ENCODE measurements at regions not wholly inside any gene's neighbourhood (a gene's known extent, or its start where the extent isn't known, plus 50 kb on each side); places are given as distances from the start of the nearest gene placed in this dataset.
"Not testable (repeated sequence)": the region's sequence is repeated elsewhere in the genome, so short reads cannot be mapped to it uniquely, and the experiment has no call there.

DNA sequence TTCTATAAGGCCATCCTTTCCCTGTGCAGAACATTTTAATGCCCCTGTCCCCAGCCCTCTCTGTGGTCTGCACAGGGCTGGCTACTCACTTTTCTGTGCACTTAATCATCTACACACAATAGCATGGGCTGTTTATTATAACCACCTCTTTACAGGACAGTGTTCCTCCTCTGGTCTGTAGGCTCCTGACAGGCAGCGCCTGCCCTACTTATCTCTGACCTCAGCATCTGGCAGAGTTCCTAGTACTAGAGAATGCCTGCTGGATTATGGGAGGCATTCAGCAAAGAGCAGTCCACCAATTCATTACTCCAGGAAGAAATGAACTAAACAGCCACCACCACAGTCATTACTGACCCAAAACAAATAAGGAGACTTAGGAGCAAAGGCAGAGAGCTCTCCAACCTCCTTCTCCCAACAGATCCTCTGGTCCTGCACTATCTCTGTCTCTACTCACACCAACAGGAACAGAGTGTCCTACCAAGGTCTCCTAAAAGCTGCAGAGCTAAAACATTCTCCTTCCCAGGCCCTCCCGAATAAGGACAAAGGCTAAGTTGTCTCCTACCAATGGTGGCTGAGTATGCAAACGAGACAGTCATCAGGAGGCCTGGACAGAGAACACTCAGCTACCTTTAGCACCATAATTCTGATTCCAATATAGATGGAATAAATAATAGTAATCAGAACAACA, 279.2 kb downstream of the QDPR start:
- DNase-seq, result no peak

DNA sequence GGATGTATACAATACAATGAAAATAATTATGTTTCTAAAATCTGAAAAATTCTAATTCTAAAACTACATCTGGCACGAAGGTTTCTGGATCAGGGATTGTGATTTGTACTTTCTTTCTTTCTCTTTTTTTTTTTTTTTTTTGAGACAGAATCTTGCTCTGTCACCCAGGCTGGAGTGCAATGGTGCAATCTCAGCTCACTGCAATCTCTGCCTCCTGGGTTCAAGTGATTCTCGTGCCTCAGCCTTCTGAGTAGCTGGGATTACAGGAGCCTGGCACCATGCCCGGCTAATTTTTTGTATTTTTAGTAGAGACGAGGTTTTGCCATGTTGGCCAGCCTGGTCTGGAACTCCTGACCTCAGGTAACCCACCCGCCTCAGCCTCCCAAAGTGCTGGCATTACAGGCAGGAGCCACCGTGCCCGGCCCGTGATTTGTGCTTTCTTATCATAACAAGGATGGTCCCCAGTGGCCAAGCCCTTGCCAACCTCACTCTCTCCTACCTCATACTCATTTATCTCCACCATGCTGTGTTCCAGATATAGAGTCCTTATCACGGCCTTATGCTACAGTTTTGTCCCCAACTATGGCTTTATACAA, 279.9 kb downstream of the QDPR start:
- not testable (repeated sequence) for DNase-seq

DNA sequence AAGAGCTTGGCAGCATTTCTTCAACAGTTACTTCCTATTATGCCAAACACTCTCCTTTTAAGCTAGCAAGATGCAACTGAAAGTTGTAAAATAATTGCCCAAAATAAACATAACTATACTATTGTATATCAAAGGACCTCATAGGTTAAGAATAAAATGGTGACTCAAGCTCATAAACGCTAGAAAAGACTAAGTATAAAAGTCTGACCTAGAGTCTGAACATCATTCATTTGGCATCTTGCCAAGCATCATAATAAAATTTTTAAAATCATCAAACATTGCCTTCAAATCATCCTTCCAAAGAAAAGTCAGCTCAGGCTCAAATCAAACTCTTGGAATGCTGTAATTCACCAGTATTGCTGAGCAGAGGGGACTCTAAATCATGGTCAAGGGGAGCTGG, 281.2 kb downstream of the QDPR start:
- DNase-seq, result no peak

DNA sequence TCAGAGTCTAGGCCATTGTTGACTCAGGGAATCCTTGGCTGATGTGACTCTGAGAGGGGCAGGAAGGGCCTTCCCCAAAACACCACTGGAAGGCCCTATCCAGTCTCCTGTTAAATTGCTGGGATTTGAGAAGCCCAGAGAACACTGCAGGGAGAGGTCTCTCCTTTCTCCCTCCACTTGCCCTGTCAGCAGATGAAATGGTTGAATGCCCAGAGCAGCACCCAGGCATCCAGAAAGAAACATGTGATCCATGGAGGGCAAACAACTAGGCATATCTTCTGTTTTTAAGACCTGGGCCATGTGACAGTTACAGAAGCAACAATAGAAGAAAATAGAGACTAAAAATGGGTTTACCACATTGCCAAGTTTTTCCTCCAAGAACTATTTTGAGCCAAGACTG, 291.1 kb downstream of the QDPR start:
- no peak for DNase-seq

DNA sequence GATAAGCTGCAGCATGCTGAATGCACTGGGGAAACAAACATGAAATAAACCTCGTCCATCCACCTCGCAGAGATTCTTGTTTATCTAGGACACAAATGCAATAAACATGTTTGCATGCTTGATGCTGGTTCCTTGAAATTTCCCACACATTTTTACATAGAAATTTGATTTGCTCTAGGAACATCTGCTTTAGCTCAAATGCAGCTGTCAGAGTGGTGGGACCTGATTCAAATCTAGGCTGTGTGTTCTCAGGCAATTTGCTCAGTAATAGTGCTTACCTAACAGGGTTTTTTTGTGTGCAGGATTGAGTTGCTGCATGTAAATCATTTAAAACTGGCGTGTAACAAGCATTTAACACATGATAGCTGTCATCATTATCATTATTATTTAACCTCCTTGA, 293.1 kb downstream of the QDPR start:
- DNase-seq, result no peak

DNA sequence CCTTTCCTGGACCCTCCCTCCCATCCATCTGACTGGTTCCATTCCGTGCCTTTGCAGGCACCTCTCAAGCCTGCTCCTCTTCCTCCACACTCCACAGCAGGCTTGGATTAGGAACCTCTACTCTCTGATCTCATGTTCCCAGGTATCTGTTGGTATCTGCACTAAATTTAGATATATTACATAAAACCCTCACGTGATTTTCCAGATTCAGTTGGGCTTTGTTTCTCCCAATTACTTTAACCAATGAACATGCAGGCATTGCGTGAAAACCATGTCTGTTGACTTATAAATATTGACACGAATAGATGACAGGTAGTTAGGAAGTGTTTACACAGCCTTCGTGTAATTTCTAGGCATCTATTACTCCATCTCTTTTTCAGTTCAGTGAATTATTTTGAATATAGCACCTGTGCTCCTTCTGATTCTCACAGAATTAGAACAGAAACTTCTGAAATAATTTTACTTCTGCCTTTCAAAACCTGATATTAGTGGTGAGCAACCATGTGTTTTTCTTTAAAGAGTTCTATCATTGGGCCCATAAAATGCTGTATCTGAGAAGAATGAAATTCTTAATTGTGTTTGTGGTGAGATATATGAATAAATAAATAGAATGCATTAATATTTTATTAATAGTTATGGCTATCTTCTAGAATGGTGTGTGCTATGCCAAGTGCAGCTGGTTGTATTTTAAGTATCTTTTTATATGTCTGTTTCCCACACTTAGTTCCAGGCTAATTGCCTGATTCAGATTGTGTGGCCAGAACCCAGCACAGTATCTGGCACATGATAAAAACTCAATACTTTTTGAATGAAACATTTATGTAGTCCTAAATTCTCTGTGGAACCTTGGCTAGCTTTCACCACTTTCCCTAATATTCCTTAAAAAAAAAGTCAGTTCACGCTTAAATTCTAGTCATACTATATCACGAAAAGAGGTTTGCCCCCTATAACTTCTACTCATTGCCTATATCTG, 304.8 kb downstream of the QDPR start:
- no peak for DNase-seq

DNA sequence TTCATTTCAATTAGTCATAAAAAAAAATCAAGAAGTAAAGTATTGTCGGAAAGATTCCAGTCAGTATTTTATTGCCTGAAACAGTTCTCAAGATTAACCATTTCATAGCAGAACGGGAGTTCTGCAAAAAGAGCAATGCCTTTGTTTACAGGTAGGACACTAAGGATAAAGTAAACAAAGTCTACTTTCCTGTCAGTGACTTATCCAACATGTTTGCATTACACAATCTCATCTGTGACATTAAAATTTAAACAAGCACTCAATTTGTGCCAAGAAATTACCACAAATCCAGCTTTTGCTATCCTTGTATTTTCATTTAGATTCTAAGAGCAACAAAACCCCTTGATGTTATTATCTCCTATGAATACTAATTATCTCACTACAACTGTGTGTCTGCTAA, 306.5 kb upstream of the LDB2 start:
- no peak for DNase-seq

DNA sequence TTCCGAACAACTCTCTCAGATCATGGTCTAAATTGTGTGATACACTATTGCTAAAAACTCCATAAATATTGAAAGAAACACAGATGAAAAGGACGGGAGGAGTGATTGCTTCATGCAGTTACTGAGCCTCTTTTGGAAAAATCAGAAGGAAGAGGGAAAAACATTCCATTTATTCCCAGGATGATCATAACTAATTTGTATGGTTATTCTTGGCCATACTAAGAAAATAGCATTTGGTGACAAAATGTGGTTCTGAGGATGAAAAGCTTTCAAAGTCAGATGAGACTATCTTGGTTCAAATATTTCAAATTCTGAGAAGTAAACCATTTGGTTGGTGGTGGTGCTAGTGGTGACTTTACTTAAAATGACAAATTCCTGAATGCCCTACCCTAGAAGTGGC, 305.4 kb upstream of the LDB2 start:
- no peak for DNase-seq

DNA sequence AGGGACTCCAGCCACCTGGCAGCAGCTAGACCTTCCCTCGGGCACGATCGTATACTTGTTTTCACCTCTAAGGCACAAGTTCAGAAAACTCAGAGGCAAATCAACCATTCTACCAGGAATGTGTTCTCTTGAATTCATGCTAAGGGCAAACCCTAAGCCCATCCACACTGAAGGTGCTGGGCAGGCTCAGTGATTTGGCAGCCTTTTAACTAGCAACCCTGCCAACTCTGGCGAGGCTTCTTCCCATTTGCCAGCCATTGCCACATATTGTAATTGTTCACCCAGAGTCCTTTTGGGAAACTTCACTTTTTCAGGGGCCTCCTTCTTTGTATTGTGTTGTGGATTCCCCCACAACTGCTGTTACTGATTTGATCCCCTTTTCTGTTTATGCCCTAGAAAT, 298.6 kb upstream of the LDB2 start:
- DNase-seq, result no peak

DNA sequence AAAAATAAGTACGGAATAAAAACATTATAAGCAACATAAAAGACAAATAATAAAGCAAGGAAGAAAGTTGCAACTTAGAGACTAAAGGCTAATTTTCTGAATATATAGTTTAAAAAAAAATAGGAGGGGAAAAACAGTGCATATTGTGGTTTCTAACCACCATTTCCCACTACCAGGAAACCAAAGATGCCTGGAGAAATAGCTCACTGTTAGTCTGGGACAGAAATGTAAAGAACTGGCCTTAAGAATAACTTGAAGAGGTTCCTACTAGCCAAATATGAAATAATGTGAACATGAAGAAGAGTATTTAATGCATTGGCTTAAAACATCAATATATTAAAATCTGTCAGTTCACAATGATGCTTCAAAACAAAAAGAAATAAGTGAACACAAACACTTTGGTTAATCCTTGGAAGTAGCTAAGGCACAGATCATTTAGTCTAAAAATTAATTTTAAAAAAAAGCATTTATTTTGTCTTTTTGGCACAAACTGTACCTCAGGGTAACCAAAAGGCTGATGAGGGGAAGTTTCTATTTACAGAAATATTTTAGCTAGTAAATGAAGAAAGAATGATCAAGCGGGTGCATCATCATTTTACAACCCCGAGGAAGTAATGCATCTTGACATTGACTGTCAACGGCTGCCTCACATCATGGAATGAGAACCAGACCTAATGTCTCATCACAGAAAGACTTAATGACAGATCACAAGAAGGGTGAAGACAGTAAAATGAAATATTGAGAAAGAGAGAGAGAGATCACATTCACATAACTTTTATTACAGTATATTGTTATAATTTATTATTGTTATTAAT, 297.2 kb upstream of the LDB2 start:
- no peak for DNase-seq

DNA sequence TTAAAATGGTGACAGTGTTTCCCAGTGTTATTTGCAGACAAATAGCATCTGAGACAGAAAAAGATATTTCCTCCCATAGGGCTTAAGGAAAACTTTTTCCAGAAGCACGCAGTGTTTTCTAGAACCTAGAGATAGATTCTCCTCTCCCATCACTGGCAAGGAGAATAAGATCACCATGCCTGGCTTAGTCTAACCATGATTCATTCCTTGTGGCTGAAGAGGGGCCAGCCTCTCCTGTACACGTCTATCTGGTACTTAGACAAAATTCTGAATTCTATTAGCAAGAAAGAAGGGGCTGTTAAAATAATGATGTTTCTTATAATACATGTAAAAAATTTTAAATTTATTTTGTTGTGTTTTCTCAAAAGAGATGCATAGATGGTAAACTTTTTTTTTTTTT, 296.1 kb upstream of the LDB2 start:
- no peak for DNase-seq

DNA sequence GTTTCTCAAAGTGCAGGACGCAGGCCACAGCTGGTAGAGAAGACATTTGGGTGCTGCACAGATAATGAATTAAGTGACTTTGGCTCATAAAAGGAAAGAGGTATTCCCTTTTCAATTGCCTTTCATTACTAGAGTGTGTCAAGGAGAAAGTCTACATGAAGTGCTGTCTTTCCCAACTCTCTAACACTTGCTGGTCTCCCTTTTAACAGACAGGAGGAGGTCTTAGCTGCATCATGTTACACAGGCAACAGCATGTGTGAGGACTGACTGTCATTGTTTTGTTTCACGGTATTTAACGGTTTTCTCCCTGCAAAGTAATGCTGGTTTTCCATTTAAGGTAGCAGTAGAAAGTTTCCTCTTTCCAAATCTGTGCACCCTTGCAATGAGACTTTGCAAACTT, 291.3 kb upstream of the LDB2 start:
- no peak for DNase-seq

DNA sequence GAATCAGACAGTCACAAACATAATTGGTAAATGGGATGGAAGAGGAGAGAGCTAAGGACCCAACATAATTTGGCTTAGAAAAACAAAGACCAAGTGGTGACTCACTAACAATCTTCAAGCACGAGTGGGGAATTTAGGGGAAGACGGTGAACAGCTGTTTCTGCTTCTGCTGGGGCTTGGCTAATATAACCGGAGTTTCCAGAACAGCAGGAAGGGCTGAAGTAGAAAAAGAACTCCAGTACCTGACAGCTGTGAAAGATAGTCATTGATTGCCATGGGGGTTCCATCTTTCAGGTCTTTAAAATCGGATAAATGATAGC, 290.9 kb upstream of the LDB2 start:
- DNase-seq, result no peak

DNA sequence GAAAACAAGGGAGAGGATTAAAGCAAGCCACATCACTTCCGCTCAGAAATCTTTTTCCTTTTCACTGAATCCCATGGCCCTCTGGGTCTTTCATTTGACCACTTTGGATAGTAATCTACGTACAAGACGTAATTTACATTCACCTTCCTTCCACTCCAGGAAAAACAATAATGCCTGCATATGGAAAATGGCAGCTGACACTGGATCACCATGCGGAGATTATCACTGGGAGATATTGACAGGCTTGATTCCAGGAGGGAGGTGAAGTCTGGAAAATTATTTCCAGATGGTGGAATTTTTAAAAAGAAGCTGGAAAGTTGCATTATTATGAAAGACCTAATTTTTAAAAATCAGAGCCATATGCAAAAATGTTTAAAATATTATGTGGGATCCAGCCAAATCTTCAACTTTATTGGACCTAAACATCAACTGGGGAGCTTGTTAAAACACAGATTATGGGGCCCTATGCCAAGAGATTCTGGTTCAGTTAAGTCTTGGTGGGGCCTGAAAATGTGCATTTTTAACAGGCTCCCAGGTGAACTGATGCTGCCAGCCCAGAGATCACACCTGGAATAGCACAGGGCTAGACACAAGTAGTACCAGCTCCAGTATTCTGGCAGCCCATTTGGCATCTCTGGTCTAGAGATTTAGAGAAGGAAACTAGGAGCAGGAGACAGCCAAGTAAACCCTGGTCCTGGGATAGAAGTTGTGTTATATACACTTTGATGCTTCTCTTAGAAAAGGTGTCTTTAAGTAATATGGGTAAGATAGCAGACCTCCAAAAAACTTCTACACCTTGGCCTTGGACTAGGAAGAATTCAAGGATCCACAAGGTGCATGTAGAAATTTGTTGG, 290.3 kb upstream of the LDB2 start:
- DNase-seq, result no peak

DNA sequence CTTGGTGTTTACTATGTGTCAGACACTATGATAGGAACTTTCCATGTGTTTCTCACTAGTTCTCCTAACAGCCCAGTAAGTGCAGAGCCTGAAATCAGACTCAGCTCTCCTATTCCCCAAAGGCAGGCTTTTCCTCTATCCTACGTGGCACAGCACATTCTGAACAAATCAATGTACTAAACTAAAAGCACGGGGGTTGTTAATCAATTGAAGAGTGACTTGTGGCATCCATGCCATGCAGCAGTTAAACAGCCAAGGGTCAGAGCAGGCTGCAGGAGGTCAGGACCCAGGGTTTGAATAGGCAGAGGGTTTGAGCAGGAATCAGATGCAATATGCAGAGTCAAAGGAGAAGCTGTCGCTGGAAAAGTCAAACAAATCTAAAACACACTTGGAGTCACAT, 289.7 kb upstream of the LDB2 start:
- DNase-seq, result no peak

DNA sequence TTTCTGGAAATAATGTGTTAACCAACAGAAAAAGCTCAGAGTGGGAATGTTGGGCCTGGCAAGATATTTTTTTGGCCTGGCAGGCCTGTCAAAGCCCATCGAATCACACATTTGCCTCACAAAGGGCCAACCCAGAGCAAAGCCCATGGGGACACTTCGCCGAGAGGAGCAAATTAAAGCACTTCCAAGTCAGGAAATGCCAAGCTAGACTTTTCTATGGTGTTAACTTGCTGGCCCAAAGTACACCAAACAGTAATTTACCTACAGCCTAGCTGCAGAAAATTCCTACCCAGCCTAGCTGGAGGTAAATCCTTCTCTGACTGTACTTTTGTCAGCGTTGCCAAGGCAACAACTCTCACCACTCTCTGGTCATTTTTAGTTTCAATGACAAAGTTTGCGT, 288.6 kb upstream of the LDB2 start:
- no peak for DNase-seq

DNA sequence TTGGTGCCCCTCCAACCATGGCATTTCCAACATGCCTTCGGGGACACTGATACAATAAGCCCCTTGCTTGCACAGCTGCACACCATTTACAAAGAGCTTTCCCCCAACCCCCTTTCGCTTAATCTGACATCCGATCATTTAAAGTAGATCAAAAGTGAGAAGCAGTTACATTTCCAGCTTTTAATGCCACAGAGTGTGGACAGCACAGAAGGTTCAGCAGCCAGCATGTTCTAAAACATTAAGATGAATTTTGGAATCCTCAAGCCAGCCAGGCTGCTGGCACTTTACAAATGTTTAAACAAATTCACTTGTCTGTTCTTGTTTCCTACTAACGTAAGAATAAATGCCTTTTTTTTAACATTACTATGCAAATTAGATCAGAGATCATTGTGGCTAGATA, 284.4 kb upstream of the LDB2 start:
- no peak for DNase-seq

DNA sequence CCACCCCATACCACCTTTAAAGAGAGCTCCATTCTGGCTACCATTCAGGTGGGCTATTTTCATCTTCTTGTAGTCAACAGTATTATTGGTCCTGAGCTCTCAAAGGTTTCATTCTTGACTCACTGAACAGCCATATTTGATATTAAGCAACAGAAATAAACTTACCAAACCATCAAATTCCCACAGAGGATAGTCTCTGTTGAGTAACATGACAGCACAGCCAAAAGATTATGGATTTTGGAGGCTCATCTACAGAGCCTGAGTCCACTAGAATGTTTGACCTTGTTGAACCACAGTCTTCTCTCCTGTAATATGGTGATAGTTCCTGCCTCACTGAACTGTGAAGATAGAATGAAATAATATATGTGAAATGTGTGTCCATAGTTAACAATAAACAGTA, 276.3 kb upstream of the LDB2 start:
- DNase-seq, result no peak

DNA sequence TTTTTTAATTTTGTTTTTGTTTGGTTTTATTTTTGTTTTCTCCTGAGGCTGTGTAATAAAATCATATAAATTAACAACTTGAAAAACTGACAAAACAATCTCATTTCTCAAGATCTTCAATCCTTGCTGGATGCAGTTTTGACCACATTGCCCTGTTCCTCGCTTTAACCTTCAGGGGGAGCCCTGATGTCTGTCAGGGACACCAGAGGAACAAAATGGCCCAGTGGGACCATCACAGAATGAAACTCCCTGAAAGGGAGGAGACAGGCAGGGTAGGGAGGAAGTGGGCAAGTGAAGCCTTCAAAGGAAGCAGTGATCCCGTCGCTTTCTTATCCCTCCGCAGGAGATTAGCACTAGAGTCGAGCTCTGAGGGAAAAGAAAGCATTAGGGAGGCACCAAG, 274.9 kb upstream of the LDB2 start:
- no peak for DNase-seq

DNA sequence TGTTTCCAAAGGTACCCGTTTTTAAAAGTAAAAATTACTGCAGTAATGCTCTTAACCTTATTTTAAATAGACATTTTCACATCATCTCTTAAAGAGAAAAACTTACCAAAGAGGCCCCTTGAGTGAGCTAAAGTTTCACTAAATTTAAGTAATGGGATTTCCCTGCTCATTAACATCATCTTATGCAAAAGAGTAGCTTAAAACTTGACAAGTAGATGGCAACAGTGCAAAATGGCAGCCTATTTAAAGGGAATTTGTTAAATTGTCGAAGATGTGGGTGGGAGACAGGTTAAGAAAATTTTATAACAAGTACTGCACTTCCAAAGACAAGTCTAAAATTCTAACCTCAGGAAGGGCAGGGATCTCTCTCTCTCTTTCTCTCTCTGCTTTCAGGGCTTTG, 271.7 kb upstream of the LDB2 start:
- DNase-seq, result no peak

DNA sequence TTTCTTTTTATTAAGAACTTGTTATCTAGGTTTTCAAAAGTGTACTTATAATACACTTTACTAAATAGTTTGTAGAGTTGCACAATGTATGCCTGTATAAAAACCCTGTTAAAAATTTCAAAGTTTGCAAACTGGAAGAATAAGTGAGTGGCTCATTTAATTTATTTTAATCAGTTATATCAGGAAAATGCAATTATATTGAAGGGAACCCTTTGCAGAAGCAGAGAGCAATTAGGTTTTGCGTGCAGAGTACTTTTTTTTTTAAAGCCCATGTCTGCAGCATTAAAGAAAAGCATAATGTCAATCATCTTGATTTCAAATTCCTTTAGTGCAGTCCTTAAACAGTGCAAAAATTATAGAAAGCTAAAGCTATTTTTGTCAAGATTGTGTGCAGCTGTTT, 271.3 kb upstream of the LDB2 start:
- DNase-seq, result no peak

DNA sequence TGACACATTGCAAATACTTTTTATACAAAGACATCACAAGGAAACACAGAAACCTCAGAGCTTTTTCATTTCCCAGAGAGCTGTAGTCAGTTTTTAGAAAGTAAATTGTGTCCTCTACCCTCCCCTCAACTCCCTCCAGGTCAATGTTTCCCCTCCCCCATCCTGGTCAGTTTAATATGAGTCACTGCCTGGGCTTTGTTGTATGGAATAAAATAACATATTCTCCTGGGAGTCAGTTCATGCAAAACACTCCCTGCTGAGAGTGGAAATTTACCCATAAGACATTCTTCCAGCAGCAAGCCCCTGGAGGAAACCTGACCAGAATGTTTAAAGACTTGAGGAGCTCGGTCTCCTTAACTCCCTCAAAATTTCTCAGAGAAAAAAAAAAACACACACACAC, 270.1 kb upstream of the LDB2 start:
- DNase-seq, result no peak

Measured in NCI-H1105 treated with DMSO at 0.1 percent for 48 hours (cell line).